HG03575 (cell line): ENCODE measurements at regions not wholly inside any gene's neighbourhood (a gene's known extent, or its start where the extent isn't known, plus 50 kb on each side); places are given as distances from the start of the nearest gene placed in this dataset.

Experiments used
- ATAC-seq: cut with Tn5 transposase; IDR thresholded peaks from one replicate; pipeline ENCODE4 v1.9.1; 2021; ENCODE audit not compliant: unreplicated experiment, insufficient number of reproducible peaks, low FRiP score; ENCODE audit errors: extremely low read depth

DNA sequence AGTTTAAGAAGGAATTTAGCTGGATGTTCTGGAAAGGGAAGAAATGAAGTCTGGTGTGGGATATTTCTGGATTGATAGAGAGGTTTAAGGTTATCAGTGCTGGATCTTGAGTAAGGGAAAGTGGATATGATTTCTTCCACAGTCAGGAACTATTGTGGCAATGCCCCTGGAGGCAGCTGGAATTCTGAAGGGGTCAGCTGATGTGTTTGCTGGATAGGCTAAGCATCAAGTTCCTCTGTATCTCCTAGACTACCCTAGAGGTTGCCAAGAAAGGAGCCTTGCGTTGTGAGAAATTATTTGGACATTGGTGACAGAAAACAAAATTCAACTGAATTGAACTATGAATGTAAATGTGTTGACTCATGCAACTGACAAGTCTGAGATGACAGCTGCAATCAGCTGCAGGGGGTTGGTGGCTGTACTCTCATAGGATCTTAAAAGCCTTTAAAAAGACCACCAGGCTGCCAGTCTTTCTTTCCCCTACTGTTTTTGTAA, 244.4 kb downstream of the ATXN7L3B start:
- no peak for ATAC-seq

DNA sequence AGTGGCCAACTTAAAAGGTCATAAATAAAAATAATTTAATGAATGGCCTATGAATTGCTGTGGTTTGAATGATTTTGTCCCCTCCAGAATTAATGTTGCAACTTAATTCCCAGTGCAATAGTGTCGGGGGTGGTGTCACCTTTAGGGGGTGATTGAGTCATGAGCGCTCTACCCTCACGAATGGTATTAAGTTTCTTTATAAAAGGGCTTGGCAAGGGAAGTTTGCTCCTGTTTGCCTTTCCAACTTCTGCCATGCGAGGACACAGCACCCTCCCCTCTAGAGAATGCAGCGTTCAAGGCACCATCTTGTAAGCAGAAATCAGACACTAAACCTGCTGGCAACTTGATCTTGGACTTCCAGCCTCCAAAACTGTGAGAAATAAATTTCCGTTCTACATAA, 253.3 kb downstream of the ATXN7L3B start:
- no peak for ATAC-seq

DNA sequence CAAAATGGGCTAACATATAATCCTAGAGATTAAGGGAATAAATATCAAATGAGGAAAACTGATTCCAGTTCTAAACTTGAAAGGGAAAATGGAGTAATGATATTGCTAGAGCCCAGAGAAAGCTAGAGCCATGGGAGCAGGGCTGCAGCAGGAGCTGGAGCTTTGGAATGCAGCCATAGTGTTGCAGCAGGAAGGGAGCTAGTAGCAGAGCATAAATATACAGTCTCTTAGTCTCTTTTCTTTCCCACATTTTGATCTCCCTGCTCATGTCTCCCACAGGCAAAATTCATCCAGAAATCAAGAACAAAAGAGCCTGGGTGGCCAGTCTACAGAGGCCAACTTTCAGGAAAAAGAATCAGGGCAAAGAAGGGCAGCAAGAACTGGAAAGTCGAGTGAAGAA, 253.7 kb downstream of the ATXN7L3B start:
- ATAC-seq, result no peak

DNA sequence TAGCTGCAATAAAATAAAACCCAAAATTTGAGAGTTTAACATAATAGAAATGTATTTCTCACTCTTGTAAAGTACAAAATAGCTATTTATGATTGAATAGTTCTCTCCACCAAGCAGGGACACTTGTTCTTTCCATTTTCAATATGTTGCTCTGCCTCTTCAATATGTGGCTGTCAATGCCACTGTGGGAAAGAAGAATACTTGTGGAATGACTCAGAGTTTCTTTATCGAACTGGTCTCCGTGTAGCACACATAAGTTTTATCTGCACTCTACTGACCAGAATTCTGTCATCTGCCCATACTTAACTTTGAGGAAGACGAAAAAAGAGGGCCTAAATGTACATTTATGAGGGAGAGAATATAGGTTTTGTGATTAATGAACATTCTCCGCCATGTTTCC, 256.9 kb downstream of the ATXN7L3B start:
- ATAC-seq, result no peak

GRCh38 chr12:74801625-74802024, 264.0 kb downstream of the ATXN7L3B start:
- no peak for ATAC-seq

GRCh38 chr12:74816398-74817175, 279.0 kb downstream of the ATXN7L3B start:
- no peak for ATAC-seq

GRCh38 chr12:74817499-74817898, 279.9 kb downstream of the ATXN7L3B start:
- no peak for ATAC-seq

GRCh38 chr12:74818412-74818811, 280.8 kb downstream of the ATXN7L3B start:
- no peak for ATAC-seq

GRCh38 chr12:74820324-74820723, 282.7 kb downstream of the ATXN7L3B start:
- ATAC-seq, result no peak

DNA sequence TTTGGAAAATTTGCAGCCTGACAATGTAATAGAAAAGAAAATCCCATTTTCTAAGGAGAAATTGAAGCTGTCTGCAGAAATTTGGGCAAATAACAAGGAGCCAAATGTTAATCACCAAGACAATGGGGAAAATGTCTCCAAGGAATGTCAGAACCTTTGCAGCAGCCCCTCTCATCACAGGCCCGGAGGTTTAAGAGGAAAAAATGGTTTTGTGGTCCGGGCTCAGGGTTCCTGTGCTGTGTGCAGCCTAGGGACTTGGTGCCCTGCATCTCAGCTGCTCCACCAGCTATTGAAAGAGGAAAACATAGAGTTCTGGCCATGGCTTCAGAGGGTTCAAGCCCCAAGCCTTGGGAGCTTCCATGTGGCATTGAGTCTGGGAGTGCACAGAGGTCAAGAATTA, 298.9 kb downstream of the ATXN7L3B start:
- ATAC-seq, result no peak

DNA sequence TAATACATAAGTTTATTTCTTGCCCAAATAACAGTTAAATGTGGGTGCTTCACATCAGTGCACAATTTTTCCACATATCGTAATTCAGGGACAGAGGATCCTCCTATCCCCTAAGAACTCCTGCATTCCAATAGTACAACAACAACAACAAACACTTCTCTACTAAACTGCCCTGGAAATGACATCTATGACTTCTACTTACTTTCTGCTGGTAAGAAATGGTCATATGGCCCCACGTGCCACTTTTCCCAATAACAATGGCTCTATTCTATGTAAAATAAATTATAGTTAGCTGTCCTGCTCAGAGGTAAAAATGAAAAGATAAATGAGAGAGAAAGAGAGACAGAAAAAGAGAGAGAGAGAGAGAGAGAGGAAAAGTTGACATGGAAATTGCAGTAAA, 308.5 kb downstream of the ATXN7L3B start:
- ATAC-seq, result no peak

DNA sequence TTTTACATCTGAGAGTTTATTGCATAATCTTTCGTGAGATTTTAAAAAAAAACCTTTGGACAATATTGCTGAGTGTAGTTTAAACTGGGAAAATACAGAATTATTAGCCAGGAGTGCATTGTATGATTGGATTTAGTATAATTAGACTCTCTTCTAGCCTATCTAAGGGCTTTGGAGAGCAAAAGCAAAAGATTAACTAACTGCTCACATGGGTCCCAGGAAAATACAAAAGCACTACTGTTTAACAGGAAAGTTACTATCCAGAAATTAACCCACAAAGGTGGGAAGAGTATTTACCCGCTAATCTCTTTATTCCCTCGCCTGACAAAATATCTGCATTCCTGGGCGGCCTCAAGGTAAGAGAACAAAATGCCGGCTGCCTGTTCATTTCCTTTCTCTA, 309.5 kb downstream of the ATXN7L3B start:
- no peak for ATAC-seq

GRCh38 chr12:74848006-74848405, 310.4 kb downstream of the ATXN7L3B start:
- no peak for ATAC-seq

- no peak for ATAC-seq
Measured at GRCh38 chr12:74849801-74850200, 312.2 kb downstream of the ATXN7L3B start.

DNA sequence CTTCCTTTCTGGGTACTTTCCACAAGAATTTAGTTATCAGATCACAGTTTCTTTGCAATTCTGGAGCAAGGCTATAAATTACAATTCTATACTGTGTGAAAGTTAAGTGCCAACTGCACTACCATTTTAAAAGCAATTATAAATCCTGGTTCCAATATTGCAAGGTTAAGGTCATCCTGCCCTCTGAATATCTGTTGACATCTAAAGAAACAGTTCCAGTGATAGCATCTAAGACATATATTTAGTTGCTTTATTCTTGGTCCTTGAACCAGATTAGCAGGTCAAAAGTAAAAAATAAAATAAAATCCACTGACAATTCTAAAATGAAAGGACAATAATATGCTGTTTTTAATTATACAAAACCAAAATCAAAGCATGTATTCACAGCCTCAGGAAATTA, 334.2 kb downstream of the ATXN7L3B start:
- ATAC-seq, result no peak

DNA sequence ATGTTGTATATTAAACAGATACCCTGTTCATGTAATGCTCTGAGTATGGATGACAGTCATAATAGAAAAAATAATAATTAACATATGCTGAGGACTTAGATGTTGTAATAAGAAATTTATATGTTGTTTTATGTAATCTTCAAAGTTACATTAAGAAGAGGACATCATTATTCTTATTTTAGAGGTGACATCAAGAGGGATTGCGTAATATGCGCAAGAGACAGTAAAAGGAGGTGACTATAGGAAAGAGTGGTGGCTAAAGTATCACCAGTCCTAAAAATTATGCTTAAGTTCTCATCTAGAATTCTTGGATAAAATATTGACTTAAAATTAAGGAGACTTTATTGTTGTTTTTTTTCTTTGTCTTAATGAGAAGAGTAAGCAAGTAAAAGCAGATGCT, 323.9 kb downstream of the KCNC2 start:
- no peak for ATAC-seq

DNA sequence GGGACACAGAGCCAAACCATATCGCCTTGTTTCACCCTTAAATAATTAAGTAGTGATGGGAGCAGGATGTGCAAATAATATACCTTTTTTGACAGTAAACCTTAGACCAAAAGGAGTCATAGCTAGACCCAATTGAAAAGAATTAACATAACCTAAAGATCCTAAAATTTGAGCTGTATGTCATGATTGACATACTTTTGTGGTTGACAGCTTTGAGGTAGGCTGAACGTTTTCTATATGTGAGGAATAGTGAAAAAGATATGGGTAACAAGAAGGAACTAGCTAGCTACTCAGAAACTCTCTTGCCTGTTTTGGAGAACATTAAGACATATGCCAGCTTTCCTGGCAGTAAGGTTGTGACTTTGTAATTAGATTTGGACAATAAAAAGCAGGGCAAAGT, 320.6 kb downstream of the KCNC2 start:
- no peak for ATAC-seq

GRCh38 chr12:74889563-74890236, 319.9 kb downstream of the KCNC2 start:
- ATAC-seq, result peak; percentile 46

DNA sequence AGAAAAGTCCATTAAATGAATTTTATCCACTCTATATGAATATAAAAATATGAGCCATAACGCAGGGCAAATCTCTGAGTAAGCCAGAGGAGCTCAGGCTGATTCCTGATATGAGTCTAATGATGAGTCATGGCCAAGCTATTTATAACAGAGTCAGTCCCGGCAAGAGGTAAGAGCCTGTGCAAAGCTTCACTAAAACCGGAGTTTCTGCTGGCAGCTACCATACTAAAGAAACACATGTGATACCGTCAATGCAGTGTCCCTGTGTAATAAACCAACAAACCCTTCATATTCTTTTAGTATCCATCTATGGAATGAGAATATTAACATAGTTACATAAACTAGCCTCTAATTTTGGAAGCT, 319.4 kb downstream of the KCNC2 start:
- peak; percentile 96 for ATAC-seq

DNA sequence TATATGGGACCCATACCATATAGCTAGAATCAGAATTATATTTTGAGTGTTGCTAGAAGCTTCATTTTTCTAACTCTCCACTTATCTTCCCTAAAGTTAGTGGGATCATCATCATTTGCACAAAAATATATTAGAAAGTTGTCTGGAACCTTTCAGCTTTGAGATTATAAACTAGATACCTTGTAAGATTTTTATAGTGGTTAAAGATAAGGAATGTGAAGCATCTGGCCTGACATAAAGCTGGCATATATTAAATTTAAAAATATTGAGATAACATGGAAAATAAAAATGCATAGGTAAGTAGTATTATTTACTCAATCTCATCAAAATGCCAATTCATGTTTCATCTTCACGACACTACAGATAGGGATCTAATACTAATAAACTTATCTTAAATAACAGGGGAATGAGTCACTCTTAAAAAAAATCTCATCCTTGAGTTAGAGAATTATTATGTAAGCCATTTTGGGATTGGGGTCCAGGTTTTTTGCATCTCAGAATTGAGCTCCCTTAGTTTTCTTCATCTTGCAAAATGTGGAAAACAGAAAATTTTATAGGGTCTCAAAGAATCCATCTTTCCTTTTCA, 318.5 kb downstream of the KCNC2 start:
- ATAC-seq, result no peak
